ENCODE measurements at regions not wholly inside any gene's neighbourhood (a gene's known extent, or its start where the extent isn't known, plus 50 kb on each side); places are given as distances from the start of the nearest gene placed in this dataset.

GRCh38 chr12:43123461-43123860, 428.5 kb downstream of the ADAMTS20 start:
- TF ChIP-seq CTCF (conservative IDR thresholded peaks at IDR 0.05; ENCODE audit: low read depth, low read length) = no peak
- TF ChIP-seq EZH2 (IDR thresholded peaks at IDR 0.05; ENCODE audit: low read length, unreplicated experiment) = no peak
- no peak for TF ChIP-seq EZH2phosphoT487 (IDR thresholded peaks at IDR 0.05; ENCODE audit: borderline replicate concordance, low read length)

All from PC-3 (cell line).